Endothelial cell of umbilical vein (primary cell): ENCODE measurements at regions not wholly inside any gene's neighbourhood (a gene's known extent, or its start where the extent isn't known, plus 50 kb on each side); places are given as distances from the start of the nearest gene placed in this dataset.

Source experiments
- BruUV-seq: library from RNA; stranded (reverse); fragments of 400-500 nt; replicated peaks from 2 replicates; lab custom pipeline; 2021; lab: Mats Ljungman, UMichigan
- CTCF ChIA-PET: fragments of 300-600, 350-600 bp; sonication (Branson Sonifier 250); formaldehyde crosslinking; loops from one replicate; lab custom pipeline; 2021; ENCODE audit warnings: antibody characterized with exemption, inconsistent platforms; lab: Charles Lee
- POLR2A ChIA-PET: fragments of 300-600, 350-600 bp; sonication (Branson Sonifier 250); formaldehyde crosslinking; loops from one replicate; lab custom pipeline; 2021; ENCODE audit warnings: antibody characterized with exemption, inconsistent platforms; lab: Charles Lee
- DNase-seq: peaks from one replicate; pipeline ENCODE4 v3.0.0-alpha.2; 2011; ENCODE audit warnings: low read depth, low spot score
- FAIRE-seq: peaks from 2 replicates; lab custom pipeline; 2011; peaks lifted over from hg19 to GRCh38; lab: Jason Lieb, UNC
- H2AFZ ChIP-seq: 2 replicates; pipeline ENCODE4 v1.6.0; 2012; ENCODE audit warnings: low read depth, low read length, control low read depth, inconsistent platforms
- H3K27ac ChIP-seq: 2 replicates; pipeline ENCODE4 v1.5.1; 2011; ENCODE audit warnings: low read depth, mild to moderate bottlenecking, control low read depth, low read length, moderate library complexity; ENCODE audit not compliant: insufficient read depth
- H3K27me3 ChIP-seq, 2 experiments: 2 replicates each; pipeline versions ENCODE4 v1.6.0 to v1.6.1; 2011; ENCODE audit warnings: low read length in 2 of 2, mixed read lengths in 1 of 2; ENCODE audit not compliant: control insufficient read depth in 2 of 2, insufficient read depth in 2 of 2
- H3K36me3 ChIP-seq, 2 experiments: 2 replicates in 1 of 2; 3 replicates in 1 of 2; pipeline ENCODE4 v1.5.1; 2011; ENCODE audit warnings: low read length in 2 of 2, mild to moderate bottlenecking in 1 of 2, moderate library complexity in 1 of 2; ENCODE audit not compliant: control insufficient read depth in 2 of 2, insufficient read depth in 2 of 2; ENCODE audit errors: extremely low read depth in 1 of 2
- H3K4me1 ChIP-seq: 3 replicates; pipeline ENCODE4 v1.5.1; 2011; ENCODE audit warnings: mild to moderate bottlenecking, low read length; ENCODE audit not compliant: control insufficient read depth, insufficient read depth; ENCODE audit errors: extremely low read depth
- H3K4me2 ChIP-seq: 2 replicates; pipeline ENCODE4 v1.6.1; 2011; ENCODE audit warnings: low read length, control low read depth, mixed read lengths; ENCODE audit not compliant: insufficient read depth
- H3K4me3 ChIP-seq, 3 experiments: fragments of 200-600 bp in 1 of 3; sonication (generic), shearing (Covaris generic) in 1 of 3; replicated peaks in 1 of 3; 2 replicates each; pipeline ENCODE4 v1.5.1; 2011 to 2016; ENCODE audit warnings: control low read depth in 3 of 3, low read length in 3 of 3, mild to moderate bottlenecking in 2 of 3, inconsistent platforms in 1 of 3, low read depth in 1 of 3, moderate library complexity in 1 of 3; ENCODE audit not compliant: insufficient read depth in 1 of 3
- H3K79me2 ChIP-seq: 2 replicates; pipeline ENCODE4 v1.6.0; 2012; ENCODE audit warnings: low read length, inconsistent platforms; ENCODE audit not compliant: control insufficient read depth, insufficient read depth
- H3K9ac ChIP-seq: replicated peaks from 2 replicates; pipeline ENCODE3; 2011; ENCODE audit warnings: low read length, control low read depth; ENCODE audit not compliant: insufficient read depth; ENCODE audit errors: extremely low read depth
- H3K9me1 ChIP-seq: replicated peaks from 3 replicates; pipeline ENCODE4 v1.6.0; 2011; ENCODE audit warnings: mild to moderate bottlenecking, low read length; ENCODE audit not compliant: control insufficient read depth, insufficient read depth; ENCODE audit errors: extremely low read depth
- H3K9me3 ChIP-seq: replicated peaks from 2 replicates; pipeline ENCODE4 v1.5.1; 2012; ENCODE audit warnings: low read length, inconsistent platforms; ENCODE audit not compliant: control insufficient read depth, insufficient read depth
- H4K20me1 ChIP-seq: replicated peaks from 2 replicates; pipeline ENCODE3; 2011; ENCODE audit warnings: mild to moderate bottlenecking, low read length; ENCODE audit not compliant: control insufficient read depth, insufficient read depth; ENCODE audit errors: extremely low read depth
- EZH2 ChIP-seq: IDR thresholded peaks from 2 replicates; pipeline ENCODE4 v1.6.1; 2012; ENCODE audit warnings: borderline replicate concordance, low read depth, mild to moderate bottlenecking, moderate library complexity, low read length, inconsistent platforms; ENCODE audit not compliant: severe bottlenecking
- FOS ChIP-seq: IDR thresholded peaks from 2 replicates; pipeline ENCODE4 v1.6.1; 2011; ENCODE audit warnings: mild to moderate bottlenecking, low read length, moderate library complexity, borderline replicate concordance; ENCODE audit not compliant: insufficient read depth
- GATA2 ChIP-seq: IDR thresholded peaks from 2 replicates; pipeline ENCODE4 v1.7.0; 2011; ENCODE audit warnings: low read depth, mild to moderate bottlenecking, moderate library complexity, mixed read lengths, low read length; ENCODE audit not compliant: insufficient read length, insufficient read depth
- JUN ChIP-seq: IDR thresholded peaks from 2 replicates; pipeline ENCODE4 v1.6.1; 2011; ENCODE audit warnings: borderline replicate concordance, low read depth; ENCODE audit not compliant: insufficient read length, insufficient read depth
- MAX ChIP-seq: IDR thresholded peaks from 2 replicates; pipeline ENCODE4 v1.6.1; 2011; ENCODE audit not compliant: insufficient read depth, insufficient read length
- MYC ChIP-seq: IDR thresholded peaks from one replicate; pipeline ENCODE4 v1.6.1; 2011; ENCODE audit warnings: mild to moderate bottlenecking, low read depth, low read length
- POLR2A ChIP-seq: IDR thresholded peaks from 2 replicates; pipeline ENCODE4 v1.6.1; 2012; ENCODE audit warnings: low read depth, mild to moderate bottlenecking, control low read depth, low read length
- POLR2AphosphoS5 ChIP-seq: IDR thresholded peaks from 2 replicates; pipeline ENCODE4 v1.6.1; 2012; ENCODE audit warnings: low read depth, mild to moderate bottlenecking, control low read depth, low read length, moderate library complexity; ENCODE audit not compliant: insufficient read depth
- dilution Hi-C: fragments of 300-500 bp; cut with MboI; formaldehyde crosslinking; loops from one replicate; pipeline ENCODE4 v1.15.0; 2019; ENCODE audit warnings: low sequenced_read_pairs; ENCODE audit not compliant: extremely low pct_ligation_motif_present
- intact Hi-C: fragments of 100-400 bp; cut with micrococcal nuclease; formaldehyde crosslinking; loops from one replicate; pipeline ENCODE4 v1.10.0; 2022
- TF ChIP-seq, protein P1 (sequence below), 2 donors: IDR thresholded peaks; 1 replicate in 1 of 2; 2 replicates in 1 of 2; pipeline ENCODE4 v1.5.1; 2011; ENCODE audit warnings: low read length in 2 of 2, mild to moderate bottlenecking in 2 of 2, moderate library complexity in 2 of 2, control low read depth in 1 of 2, inconsistent platforms in 1 of 2, low read depth in 1 of 2; ENCODE audit not compliant: insufficient read depth in 1 of 2; ENCODE audit errors: extremely low read depth in 1 of 2

DNA sequence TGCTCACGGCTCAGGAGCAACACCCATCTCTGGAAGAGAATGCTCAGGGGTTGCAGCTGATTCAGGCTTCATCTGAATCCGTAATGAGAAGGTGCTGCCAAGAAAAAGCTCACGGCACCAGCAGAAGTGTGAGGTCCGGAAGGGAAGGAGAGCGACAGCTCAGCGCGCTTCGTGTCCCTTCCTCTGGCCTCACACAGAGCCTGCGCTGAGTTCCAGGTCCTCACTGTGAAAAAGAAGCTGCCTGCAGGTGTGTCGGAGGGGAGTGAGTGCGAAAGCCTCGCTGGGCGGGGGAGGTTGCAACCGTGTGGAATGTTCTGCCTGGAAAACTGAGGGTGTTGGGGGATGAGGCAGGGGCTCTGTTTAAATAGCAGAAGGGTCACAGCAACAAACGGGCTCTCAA, 76.2 kb upstream of the TWIST2 start:
- Histone ChIP-seq H3K4me3 (no peak overlapping the region), H3K4me2 (no peak overlapping the region), H3K9me3 (no peaks in the 10 kb centered on the region), H3K9me1 (no peaks in the 10 kb centered on the region), H3K36me3 (no peaks in the 10 kb centered on the region), H2AFZ (no peak overlapping the region), H3K79me2 (no peaks in the 10 kb centered on the region), H3K9ac (no peak overlapping the region), H4K20me1 (no peaks in the 10 kb centered on the region), H3K27me3 (no peaks in the 10 kb centered on the region), H3K27ac (no peak overlapping the region), H3K4me1 (no peaks in the 10 kb centered on the region)
- ChIA-PET POLR2A (no interaction called here), CTCF (interaction anchor here (0.9 kb wide), 1 partner anchor 13 kb away, joined by 3 read pairs; no protein-coding TSS in a partner anchor)
- FAIRE-seq (no peak), DNase-seq (no peak)
- TF ChIP-seq MYC (no peak), GATA2 (no peak), POLR2A (no peak), FOS (no peak), POLR2AphosphoS5 (no peak)
- no TSS peak for BruUV-seq
- dilution Hi-C loops: no loop called here
- intact Hi-C loops: no loop called here

- Histone ChIP-seq H4K20me1 (no peaks in the 10 kb centered on the region), H2AFZ (no peak overlapping the region), H3K4me3 (no peak overlapping the region), H3K9ac (no peak overlapping the region), H3K79me2 (no peaks in the 10 kb centered on the region), H3K4me2 (no peak overlapping the region), H3K27ac (no peak overlapping the region), H3K4me1 (no peaks in the 10 kb centered on the region), H3K27me3 (no peaks in the 10 kb centered on the region), H3K36me3 (no peaks in the 10 kb centered on the region), H3K9me3 (no peaks in the 10 kb centered on the region), H3K9me1 (no peaks in the 10 kb centered on the region)
- no TSS peak for BruUV-seq
- ChIA-PET POLR2A (no interaction called here), CTCF (no interaction called here)
- no peak for FAIRE-seq
- TF ChIP-seq JUN (no peak), MAX (no peak), FOS (no peak), EZH2 (no peak)
- TF ChIP-seq, protein P1, sequence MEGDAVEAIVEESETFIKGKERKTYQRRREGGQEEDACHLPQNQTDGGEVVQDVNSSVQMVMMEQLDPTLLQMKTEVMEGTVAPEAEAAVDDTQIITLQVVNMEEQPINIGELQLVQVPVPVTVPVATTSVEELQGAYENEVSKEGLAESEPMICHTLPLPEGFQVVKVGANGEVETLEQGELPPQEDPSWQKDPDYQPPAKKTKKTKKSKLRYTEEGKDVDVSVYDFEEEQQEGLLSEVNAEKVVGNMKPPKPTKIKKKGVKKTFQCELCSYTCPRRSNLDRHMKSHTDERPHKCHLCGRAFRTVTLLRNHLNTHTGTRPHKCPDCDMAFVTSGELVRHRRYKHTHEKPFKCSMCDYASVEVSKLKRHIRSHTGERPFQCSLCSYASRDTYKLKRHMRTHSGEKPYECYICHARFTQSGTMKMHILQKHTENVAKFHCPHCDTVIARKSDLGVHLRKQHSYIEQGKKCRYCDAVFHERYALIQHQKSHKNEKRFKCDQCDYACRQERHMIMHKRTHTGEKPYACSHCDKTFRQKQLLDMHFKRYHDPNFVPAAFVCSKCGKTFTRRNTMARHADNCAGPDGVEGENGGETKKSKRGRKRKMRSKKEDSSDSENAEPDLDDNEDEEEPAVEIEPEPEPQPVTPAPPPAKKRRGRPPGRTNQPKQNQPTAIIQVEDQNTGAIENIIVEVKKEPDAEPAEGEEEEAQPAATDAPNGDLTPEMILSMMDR (IDR thresholded peaks at IDR 0.05; ENCODE audit: extremely low read depth in 1 of 2, insufficient read depth in 1 of 2, low read depth in 1 of 2, low read length in 2 of 2): no peak
- dilution Hi-C loops: no loop called here
- no peak for DNase-seq
- intact Hi-C loops: no loop called here
Measured at GRCh38 chr2:238772635-238773297, 75.1 kb upstream of the TWIST2 start.
